Renal cortical epithelial cell (primary cell): ENCODE measurements at regions not wholly inside any gene's neighbourhood (a gene's known extent, or its start where the extent isn't known, plus 50 kb on each side); places are given as distances from the start of the nearest gene placed in this dataset.

ENCODE experiments used
- DNase-seq: peaks from one replicate; pipeline ENCODE4 v3.0.0-alpha.2; 2011; ENCODE audit warnings: low read depth

DNA sequence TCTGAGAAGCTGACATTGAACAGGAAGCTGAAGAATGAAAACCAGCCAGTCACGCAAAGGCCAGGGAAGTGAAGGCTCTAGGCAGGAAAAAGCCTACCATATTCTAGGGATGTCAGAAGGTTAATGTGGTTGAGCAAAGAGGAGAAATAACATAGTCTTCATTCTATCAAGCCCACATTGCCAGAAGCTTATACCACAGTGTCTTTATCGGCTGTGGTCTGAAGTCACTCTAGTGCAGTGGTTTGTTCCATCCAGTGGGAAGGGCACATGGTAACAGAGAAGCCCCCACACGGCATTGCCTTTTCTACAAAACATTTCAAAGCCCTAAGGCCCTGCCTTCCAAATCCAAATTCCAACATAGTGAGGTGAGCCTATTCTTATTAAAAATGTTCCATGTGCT lies 311.3 kb downstream of the TNS1 start:
- DNase-seq: no peak

DNA sequence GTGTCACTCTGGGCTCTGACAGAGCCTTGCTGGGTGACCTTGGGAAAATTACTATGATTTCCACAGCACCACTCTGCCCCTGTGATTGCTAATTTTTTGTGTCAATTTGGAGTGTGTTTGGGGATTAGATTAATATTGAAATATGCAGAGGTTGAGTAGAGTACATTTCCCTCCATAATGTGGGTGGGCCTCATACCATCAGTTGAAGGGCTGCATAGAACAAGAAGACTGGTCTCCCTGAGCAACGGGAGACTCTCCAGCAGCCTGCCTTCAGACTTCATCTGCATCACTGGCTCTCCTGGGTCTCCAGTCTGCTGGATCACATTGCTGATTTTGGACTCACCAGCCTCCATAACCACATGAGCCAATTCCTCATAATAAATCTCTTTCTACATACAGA lies 313.7 kb downstream of the TNS1 start:
- no peak for DNase-seq

DNA sequence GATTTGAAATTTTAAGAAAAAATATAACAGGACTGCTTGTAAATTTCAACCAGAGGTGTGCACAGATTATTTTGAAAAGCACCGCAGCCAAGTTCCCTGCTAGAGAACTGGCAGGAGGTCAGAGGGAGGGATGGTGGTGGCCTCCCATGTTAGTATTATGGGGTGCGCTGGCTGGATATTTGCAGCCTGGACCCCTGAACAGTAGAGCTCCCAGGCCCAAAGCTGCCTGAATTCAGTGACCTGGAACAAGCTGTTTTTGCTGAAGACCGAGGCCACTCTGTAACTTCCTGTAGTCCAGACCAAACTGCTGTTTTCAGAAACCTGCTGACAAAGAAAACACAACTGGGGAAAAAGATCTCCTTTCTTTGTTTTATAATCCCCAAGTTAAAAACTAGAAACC lies 314.3 kb downstream of the TNS1 start:
- DNase-seq: peak; percentile 50

DNA sequence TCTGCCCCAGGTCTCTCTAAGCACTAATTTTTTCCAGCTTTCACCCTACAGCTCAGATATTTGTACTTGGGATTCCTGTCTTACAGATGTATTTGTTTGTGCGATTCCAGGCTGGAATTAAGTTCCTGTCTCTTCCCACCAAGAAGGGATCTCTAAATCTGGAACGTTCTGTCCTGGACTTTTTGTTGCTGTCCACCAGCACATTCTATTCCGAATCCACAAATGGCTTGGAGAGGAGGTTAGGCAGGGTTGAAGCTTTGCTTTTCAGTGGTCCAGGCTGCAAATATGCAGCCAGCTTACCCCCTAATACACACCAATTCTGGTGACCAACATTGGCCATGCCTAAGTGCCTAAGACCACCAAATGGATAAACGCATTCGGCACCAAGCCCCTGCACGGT lies 315.0 kb downstream of the TNS1 start:
- no peak for DNase-seq

DNA sequence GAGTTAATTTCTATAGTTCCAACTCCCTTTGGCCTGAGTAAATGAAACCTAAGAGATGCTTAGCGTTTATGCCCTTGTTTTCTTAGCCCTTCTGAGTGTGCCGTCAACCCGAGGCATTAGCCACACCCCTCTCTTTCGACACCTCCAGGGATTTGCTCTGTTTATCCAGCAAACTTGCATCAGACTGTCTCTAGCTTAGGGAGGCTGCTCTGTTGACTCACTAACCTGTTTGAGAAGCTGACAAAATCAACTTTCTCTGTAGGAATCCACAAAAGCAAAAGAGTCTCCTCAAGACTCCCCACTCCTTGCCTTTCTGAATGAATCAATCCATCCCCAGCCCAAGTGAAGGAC lies 317.6 kb downstream of the TNS1 start:
- peak; percentile 98 for DNase-seq

DNA sequence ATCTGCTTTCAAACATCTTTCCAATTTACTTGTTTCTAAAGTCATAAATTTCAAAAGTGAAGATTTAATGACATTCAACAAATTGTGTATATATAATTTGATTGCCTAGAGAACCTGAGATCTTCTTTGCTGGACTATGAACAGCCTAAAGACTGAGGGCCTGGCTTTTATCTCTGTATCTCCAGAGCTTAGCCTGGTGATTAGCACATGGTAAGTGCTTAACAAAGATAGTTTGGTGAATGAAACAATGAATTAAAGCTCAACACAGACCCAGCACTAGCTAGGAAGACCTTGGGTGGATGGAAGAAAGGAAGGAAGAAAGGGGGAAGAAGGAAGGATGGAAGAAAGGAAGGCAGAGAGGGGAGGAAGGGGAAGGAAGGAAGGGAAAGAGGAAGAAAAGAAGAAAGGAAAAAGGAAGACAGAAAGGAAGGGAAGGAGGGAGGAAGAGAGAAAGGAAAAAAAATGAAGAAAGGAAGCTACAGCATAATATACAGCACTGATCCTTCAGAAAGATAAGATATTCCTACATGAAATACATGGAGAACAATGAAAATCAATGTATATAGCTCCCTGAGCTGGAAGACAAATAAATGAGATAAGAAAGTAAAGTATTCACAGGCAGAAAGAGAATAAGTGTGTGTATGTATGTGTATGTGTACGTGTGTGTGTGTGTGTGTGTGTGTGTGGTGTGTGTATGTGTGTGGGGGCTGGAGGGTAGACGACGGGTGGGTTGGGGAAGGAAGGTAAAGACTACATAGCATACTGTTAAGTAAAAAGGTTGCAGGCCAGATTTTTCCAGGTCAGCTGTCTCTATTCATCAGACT lies 318.2 kb downstream of the TNS1 start:
- DNase-seq: no peak

DNA sequence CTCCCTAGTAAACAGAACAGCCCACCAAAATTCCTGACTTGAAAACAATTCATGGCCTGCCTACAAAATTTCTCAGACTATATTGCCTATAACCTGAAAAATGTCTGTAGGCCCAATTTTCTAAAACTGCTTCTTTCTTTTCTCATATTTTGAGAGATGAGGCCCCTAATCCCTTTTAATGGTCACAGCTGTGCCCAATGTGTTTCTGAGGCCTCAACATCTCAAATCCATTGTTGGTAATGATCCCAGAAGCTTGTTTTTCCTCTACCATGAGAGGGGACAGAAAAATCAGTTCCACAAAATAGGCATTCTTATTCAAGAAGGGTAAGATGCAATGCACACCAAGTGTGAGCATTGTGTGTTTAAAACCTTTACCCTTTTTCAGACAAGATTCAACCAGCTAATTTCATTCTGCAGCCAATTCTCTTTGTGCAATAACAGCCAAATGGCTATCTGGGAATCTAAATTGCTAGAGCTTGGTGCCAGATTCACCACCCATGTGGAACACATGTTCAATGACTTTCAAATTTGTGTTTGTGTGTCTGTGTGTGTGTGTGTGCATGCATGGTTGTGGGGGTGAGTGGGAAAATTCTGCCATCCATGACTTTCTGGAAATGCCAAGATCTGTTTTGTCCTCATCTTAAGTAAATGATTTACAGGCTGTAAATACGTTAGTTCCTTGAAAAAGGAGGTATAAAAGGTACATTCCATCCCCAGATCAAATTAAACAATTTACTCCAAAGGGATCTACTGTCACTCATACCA lies 319.5 kb downstream of the TNS1 start:
- peak; percentile 90 for DNase-seq

DNA sequence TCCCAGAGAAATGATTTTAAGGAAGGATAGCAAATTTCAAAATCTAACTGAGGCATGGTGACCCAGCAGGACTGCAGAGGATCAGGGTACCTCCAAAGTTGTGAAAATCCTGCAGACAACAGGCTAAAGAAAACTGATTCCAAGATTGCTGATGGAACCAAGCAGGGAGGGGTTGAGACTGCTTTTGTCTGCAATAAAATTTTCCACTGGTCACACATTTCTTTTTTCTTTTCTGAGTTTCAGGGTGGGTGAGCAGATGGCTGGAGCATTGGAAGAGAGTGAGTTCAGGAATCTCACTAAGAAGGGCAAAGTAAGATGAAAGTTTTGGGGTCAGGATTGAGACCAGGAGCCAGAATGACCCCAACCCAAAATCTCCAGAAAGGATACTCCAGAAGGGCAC lies 321.0 kb downstream of the TNS1 start:
- DNase-seq: no peak

DNA sequence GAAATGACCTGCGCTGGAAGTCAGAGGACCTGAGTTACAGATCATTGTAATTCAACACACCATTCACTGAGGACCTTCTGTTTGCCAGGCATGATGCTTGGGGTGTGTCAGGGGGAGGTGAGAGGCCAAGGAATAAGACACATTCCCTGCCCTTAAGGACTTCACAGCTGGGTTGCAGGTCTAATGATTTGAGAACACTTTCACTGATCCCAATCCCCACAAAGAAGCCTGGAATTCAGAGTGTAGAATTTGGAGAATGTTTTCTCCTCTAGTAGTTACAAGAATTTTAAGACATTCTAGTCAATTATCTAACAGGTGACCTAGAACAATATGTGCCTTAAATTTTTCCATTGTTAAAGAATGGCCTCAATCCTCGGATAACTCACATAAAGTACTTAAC lies 322.4 kb downstream of the TNS1 start:
- peak; percentile 73 for DNase-seq

DNA sequence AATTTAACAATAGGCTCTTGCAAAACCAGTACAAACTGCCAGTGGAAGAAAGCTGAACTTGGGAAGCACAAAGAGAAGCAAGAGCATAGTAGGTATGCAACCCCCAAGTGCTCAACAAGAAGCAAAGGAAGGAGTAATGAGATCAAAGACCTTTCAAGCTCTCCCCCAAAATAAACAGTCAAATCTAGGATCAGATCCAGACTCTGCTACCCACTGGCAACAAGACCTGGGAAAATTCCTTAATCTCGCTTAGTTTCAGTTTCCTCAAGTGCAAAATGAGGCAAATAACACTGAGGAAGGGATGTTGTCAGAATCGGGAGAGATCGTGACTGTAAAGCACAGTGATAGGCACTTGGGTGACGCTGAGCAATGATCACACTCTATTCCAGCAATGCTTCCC lies 329.2 kb downstream of the TNS1 start:
- no peak for DNase-seq

GRCh38 chr2:217672472-217672871 lies 330.3 kb downstream of the TNS1 start:
- no peak for DNase-seq

GRCh38 chr2:217671871-217672270 lies 330.9 kb downstream of the TNS1 start:
- DNase-seq: no peak

GRCh38 chr2:217671075-217671474 lies 331.7 kb downstream of the TNS1 start:
- DNase-seq: no peak

GRCh38 chr2:217669831-217670230 lies 333.0 kb downstream of the TNS1 start:
- DNase-seq: no peak

DNA sequence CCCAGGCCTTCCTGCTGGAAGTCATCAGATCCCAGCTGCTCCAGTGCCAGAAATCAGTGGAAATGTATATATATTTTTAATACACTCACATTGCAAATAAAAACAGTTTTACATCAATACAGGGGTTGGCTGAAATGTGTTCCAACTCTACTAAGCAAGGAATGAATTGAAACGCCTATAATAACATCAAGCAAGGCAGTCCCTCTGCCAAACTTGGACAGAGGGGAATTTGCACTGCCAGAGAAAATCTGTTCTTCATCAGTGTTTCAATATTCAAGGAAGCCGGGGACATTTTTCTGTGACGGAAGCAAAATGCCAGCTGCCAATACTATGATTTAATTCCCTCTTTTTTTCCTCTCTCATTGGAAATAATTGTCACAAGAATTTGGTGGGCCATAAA lies 335.3 kb downstream of the TNS1 start:
- DNase-seq: no peak

DNA sequence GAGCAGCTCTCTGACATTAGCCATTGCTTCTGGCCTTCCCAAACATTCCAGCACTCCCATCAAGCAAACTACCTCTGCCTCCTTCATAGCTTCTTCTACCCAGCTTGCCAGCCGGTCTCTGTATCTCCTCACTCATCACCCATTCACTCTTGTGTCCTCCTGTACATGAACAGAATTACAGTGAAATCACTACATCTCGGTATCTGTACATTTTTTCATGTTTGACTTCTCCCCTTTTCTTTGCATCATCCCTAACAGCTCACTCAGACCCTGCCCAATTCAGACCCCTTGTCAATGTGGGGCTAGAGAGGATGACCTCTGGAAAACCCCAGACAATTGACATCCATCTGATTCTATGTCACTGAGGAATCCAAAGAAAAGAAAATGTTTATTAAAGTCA lies 335.8 kb downstream of the TNS1 start:
- no peak for DNase-seq

- peak; percentile 52 for DNase-seq
Measured at GRCh38 chr2:217666338-217666737, 336.5 kb downstream of the TNS1 start.

GRCh38 chr2:217664761-217665160 lies 338.0 kb downstream of the TNS1 start:
- no peak for DNase-seq

DNA sequence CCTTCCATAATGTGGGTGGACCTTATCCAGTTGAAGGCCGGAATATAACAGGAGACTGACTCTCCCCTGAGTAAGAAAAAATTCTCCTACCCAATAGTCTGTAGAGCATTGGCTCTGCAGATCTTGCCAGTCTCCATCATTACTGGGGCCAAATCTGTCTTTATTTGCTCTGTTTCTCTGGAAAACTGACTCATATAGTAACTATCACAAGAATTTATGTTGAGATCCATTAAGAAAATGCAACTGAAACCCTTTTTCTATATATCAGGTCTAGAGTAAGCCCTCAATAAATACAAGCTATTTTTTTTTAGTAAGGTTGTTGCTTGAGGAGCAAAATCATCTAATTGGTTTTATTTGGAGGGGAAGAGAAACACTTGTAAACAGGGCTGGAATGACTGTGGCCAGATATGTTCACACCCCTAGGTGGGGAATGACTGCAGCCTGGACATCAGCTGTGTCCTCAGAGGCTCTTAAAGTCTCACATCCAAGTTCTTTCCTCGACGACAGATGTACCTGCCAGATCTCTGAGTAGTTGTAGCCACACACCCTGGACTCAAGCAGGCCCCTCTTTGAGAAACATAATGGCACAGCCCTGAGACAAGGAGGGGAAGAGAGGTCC lies 339.7 kb downstream of the TNS1 start:
- DNase-seq: peak; percentile 30

DNA sequence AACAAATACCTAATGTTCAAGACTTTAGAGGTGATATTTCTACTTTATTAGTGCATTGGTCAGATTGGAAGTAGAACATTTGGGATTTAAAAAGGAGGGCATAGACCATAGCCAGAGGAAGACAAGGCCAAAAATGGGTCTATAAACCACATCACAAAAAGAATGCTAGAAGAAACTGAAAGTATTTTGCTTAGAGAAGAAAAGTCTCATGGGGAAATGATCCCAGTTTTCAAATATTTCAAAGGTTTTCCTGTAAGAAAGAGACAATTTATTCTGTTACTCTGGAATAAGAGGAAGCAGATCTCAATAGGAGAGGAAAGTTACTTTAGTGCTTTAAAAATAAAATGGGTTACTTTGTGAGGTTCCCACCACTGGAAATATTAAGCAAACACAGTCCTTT lies 341.4 kb downstream of the TNS1 start:
- no peak for DNase-seq

DNA sequence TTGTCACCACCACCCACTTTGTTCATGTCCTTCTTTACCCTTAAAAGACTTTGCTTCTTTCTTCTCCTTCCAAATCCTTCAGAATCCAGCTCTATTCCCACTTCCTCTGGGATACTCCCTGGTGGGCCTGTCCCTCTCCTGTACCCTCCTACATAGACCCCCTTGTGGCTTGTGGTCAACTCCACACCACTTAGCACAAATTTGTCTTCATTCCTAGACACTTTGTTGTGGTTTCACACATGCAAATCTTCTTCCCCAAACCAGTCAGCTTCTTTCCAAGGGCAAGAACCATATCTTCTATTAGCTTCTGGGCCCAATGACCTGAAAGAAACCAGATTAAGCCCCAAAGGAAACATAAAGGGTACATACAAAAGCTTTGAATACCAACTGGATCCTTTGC lies 342.4 kb downstream of the TNS1 start:
- DNase-seq: no peak

- no peak for DNase-seq
Measured at GRCh38 chr2:217658806-217659205, 344.0 kb downstream of the TNS1 start.

DNA sequence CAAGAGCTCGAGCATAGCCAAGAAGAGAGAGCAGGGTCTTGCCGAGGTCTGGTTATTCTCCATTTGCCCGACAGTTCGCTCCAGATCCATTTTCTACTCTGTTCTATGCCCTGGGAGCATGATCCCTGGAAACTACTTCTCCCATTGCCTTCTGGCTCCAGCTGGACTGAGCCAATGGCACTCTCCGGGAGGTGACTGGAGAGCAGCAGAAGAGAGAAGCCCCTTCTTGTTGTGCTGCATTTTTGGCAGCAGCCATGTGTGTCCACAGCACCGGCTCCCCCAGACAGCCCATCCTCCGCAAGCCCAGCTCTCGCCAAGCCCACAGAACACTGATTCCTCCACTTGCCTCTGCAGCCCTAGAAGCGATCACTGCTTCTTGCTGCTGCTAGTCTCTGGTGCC lies 345.5 kb downstream of the TNS1 start:
- no peak for DNase-seq
